ENCODE measurements at regions not wholly inside any gene's neighbourhood (a gene's known extent, or its start where the extent isn't known, plus 50 kb on each side); places are given as distances from the start of the nearest gene placed in this dataset.

DNA sequence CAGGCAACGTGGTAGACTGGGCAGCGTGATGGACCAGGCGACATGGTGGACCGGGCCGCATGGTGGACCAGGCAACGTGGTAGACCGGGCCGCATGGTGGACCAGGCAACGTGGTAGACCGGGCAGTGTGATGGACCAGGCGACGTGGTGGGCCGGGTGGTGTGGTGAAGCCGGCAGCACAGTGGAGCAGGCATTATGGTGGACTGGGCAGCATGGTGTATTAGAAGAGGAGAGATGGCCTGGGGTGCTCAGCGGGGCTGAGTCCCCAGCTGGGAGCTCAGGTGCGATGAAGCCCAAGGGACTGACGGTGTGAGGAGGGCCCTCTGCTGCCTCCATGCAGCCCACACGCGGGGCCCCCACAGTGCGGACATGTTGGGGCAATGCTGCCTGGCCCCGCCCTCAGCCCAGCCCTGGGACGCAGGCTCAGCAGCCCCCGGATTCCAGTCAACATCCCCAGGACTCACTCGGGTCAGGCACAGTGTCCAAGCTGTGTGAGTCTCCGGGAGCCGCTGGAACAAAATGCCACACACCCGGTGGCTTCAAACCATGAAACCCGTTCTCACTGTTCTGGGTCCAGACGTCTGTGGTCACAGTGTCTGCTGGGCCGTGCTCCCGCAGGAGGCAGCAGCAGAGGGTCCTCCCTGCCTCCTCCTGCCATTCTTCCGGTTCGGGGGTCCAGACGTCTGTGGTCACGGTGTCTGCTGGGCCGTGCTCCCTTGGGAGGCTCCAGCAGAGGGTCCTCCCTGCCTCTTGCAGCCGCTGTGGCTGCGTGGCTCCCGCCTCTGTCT lies 1084.9 kb downstream of the BRD1 start (continued):
- TF ChIP-seq BATF2 (CRISPR knock-in tag; IDR thresholded peaks at IDR 0.05), result no peak

- no peak overlapping the region for H3K27ac ChIP-seq (ENCODE audit: extremely low read length, insufficient read depth, low read length)
- FAIRE-seq (no peak), DNase-seq (ENCODE audit: low spot score) (no peak), ATAC-seq (no peak)
- in situ Hi-C loops (cut with HindIII; ENCODE audit: extremely low pct_ligation_motif_present, low pct_unique_long_range_greater_than_20kb) (no loop called here), intact Hi-C loops (cut with micrococcal nuclease; ENCODE audit: unreplicated experiment) (no loop called here)
- H3K4me1 ChIP-seq (ENCODE audit: insufficient read depth, low read length), result no peaks in the 10 kb centered on the region
- POLR2A ChIA-PET, result no interaction called here
- peaks cover 4 to 18% of the 10 kb centered on the region in 2 experiments; a peak in 4 of 5 replicates for H3K36me3 ChIP-seq (replicated peaks in 1 of 2; ENCODE audit: control insufficient read depth in 1 of 2, insufficient read depth in 2 of 2, low read length in 2 of 2)
- CTCF ChIA-PET (ENCODE audit: low intra/inter-chr PET ratio, low total read pairs), result no interaction called here
- BruUV-seq (replicated peaks), result no TSS peak
- 98% methylated on average over 17 of the region's 17 CpGs for WGBS (ENCODE audit: low lambda C conversion rate)
- H3K27me3 ChIP-seq (ENCODE audit: control insufficient read depth in 1 of 2, insufficient read depth in 2 of 2, low read length in 2 of 2), result no peaks in the 10 kb centered on the region
- H3K4me2 ChIP-seq (ENCODE audit: low read depth, low read length), result no peak overlapping the region
- TF ChIP-seq SNAI1 (CRISPR knock-in tag; IDR thresholded peaks at IDR 0.05; ENCODE audit: borderline replicate concordance) (no peak), YY1 (IDR thresholded peaks at IDR 0.05; ENCODE audit: insufficient read depth, insufficient replicate concordance, low read depth, low read length) (no peak), ZNF382 (CRISPR knock-in tag; IDR thresholded peaks at IDR 0.05; ENCODE audit: borderline replicate concordance) (no peak), KAT2B (IDR thresholded peaks at IDR 0.05; ENCODE audit: borderline replicate concordance, low read depth, low read length) (no peak), ZNF605 (CRISPR knock-in tag; IDR thresholded peaks at IDR 0.05) (no peak), KDM4B (CRISPR knock-in tag; IDR thresholded peaks at IDR 0.05) (no peak), RAD51 (IDR thresholded peaks at IDR 0.05; ENCODE audit: borderline replicate concordance) (no peak)
- TF ChIP-seq, protein P1, sequence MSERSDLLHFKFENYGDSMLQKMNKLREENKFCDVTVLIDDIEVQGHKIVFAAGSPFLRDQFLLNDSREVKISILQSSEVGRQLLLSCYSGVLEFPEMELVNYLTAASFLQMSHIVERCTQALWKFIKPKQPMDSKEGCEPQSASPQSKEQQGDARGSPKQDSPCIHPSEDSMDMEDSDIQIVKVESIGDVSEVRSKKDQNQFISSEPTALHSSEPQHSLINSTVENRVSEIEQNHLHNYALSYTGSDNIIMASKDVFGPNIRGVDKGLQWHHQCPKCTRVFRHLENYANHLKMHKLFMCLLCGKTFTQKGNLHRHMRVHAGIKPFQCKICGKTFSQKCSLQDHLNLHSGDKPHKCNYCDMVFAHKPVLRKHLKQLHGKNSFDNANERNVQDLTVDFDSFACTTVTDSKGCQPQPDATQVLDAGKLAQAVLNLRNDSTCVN (CRISPR knock-in tag; IDR thresholded peaks at IDR 0.05; ENCODE audit: borderline replicate concordance), result no peak
- TF ChIP-seq, protein P2, sequence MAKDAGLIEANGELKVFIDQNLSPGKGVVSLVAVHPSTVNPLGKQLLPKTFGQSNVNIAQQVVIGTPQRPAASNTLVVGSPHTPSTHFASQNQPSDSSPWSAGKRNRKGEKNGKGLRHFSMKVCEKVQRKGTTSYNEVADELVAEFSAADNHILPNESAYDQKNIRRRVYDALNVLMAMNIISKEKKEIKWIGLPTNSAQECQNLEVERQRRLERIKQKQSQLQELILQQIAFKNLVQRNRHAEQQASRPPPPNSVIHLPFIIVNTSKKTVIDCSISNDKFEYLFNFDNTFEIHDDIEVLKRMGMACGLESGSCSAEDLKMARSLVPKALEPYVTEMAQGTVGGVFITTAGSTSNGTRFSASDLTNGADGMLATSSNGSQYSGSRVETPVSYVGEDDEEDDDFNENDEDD (CRISPR knock-in tag; IDR thresholded peaks at IDR 0.05; ENCODE audit: borderline replicate concordance), result no peak
- H3K79me2 ChIP-seq (ENCODE audit: insufficient read depth, low read length), result peaks cover 3% of the 10 kb centered on the region
- H3K4me3 ChIP-seq (replicated peaks in 1 of 3; ENCODE audit: insufficient read depth in 1 of 3, low read depth in 2 of 3, low read length in 3 of 3), result no peak overlapping the region
- H3K9ac ChIP-seq (ENCODE audit: insufficient read depth, low read depth, low read length), result no peak overlapping the region
- H3K9me3 ChIP-seq (ENCODE audit: low read length), result no peaks in the 10 kb centered on the region
- no peak overlapping the region for H2AFZ ChIP-seq (ENCODE audit: low read length)
- H4K20me1 ChIP-seq (ENCODE audit: insufficient read depth, low read length), result peaks cover 27% of the 10 kb centered on the region; the same call in 1 of the 2 replicates
Measured at GRCh38 chr22:48742191-48742555, 1085.5 kb downstream of the BRD1 start.

Measured in HepG2 (cell line).